Suprapubic skin (tissue), 4 donors: ENCODE measurements at regions not wholly inside any gene's neighbourhood (a gene's known extent, or its start where the extent isn't known, plus 50 kb on each side); places are given as distances from the start of the nearest gene placed in this dataset.

Source experiments
- CTCF ChIP-seq, 2 donors: fragments of 200-600 bp in 1 of 2; fragments of 450-650 bp in 1 of 2; sonication (generic) in 1 of 2; IDR thresholded peaks; one replicate each; pipeline ENCODE4 v1.5.1; 2016 to 2019; ENCODE audit warnings: antibody characterized with exemption in 2 of 2, mild to moderate bottlenecking in 1 of 2, moderate library complexity in 1 of 2
- POLR2A ChIP-seq, 2 donors: fragments of 450-650 bp; IDR thresholded peaks; one replicate each; pipeline ENCODE4 v1.6.1; 2017; ENCODE audit warnings: antibody characterized with exemption in 2 of 2, mild to moderate bottlenecking in 2 of 2, moderate library complexity in 2 of 2
- POLR2AphosphoS5 ChIP-seq, 3 donors: sonication (generic); formaldehyde crosslinking; IDR thresholded peaks; one replicate each; pipeline ENCODE4 v1.6.1; 2017; ENCODE audit warnings: antibody characterized with exemption in 3 of 3

DNA sequence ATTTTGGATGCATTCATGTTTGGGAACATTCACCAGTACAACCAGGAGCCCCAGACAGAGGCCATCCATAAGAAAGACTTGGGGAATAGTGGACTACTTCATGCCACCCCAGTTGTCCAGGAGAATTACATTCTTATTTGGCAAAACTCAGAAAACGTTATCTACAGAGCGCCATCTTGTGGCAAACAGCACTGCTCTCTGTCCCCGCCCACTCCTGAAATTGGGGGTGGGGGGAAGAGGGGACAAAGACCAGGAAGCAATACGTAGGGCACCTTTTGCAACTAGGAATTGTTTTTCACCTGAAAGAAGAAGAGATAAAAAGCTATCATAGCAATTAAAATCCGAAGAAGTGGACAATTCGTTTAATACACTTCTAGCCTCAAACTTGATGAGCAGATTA is 134.6 kb upstream of the MGMT start:
- TF ChIP-seq POLR2A (IDR thresholded peaks at IDR 0.05) (no peak), POLR2AphosphoS5 (IDR thresholded peaks at IDR 0.05) (no peak), CTCF (IDR thresholded peaks at IDR 0.05) (no peak)
